ENCODE measurements at regions not wholly inside any gene's neighbourhood (a gene's known extent, or its start where the extent isn't known, plus 50 kb on each side); places are given as distances from the start of the nearest gene placed in this dataset.
"Not testable (repeated sequence)": the region's sequence is repeated elsewhere in the genome, so short reads cannot be mapped to it uniquely, and the experiment has no call there.

DNA sequence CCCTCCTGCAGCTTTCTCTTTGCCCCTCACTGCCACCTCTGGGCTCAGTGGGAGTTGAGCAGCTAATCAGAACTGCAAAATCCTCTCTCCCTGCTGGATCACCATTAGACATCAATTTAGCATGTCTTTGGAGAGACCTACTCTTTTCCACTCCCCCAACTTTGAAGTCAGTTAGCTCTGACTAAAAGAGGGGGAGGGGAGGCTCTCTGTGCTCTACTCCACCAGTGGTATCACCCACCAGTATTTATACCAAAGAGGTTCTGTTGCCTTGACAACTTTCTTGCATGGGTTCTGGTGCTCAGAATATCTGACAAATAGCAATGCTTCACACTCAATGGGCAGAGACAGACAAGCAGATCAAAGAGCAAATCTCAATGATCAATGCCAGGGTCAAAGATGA is 146.2 kb upstream of the ROPN1 start:
- no peak for DNase-seq (ENCODE audit: low spot score)

- DNase-seq (ENCODE audit: low spot score) = no peak
These were observed 148.8 kb upstream of the ROPN1 start for GRCh38 chr3:124140746-124141145.

DNA sequence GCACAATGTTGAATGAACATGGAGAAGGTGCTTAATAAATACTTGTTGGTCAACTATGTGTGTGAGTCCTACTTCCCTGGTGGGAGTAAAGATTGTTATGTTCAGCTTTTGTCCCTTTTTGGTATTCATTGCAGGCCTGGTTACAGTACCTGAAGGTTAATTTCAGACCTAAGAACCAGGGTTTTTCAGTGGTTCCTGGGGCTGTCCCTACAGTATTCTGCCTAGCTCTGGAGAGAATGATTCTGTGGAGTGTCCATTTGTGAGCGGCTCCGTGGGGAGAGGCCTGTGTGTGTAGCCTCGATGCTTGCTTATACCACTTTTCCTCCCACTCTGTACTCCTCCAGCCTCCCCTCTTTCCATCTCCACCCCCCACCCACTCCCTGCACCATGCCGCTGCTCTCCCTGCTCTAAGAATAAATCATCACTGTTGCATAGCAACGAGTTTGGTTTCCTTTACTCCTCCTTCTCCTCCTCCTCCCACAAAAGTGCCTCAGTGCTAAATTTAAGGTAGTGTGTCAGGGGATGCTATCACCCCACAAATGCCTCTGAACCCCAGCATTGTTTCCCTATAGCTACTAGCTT is 150.6 kb upstream of the ROPN1 start:
- no peak for DNase-seq (ENCODE audit: low spot score)

DNA sequence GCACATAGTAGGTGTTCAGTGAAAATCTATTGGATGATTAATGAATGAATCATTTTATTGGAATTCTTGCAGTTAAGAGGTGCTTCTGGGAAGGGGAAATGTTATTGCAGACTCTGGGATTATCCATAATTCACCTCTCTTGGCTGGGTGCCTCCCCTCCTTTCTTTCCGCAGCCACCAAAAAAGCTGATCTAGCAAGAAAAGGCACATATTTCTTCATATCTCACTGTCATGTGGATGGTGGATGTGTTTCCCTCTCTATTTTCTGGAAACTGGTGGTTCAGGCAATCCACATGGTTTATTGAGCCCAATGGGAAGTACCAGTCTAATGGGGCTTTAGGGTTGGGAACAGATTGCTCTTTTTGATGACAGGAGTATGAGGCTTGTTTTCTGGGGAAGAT is 151.1 kb upstream of the ROPN1 start:
- no peak for DNase-seq (ENCODE audit: low spot score)

GRCh38 chr3:124144035-124144814 is 152.3 kb upstream of the ROPN1 start:
- no peak for DNase-seq (ENCODE audit: low spot score)

- DNase-seq (ENCODE audit: low spot score) = no peak
These were observed 155.5 kb upstream of the ROPN1 start for GRCh38 chr3:124147429-124147828.

DNA sequence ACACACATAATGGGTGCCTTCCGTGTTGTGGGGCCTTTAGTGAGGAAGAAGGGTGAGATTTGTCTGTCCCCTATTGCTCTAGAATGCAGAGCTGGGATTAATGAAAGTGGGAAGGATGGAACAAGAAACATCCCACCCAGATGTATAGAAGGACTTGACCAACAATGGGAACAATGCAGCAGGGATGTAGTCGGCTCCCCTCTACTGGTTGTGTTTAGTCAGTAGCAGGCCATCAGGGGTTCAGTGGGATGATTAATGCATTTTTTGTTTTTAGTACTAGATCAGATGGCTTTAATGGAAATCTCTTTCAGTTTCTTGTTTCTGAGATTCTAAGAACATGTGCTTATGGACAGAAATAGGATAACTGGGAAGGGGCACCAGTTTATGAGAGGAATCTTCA is 156.0 kb upstream of the ROPN1 start:
- DNase-seq (ENCODE audit: low spot score) = no peak

DNA sequence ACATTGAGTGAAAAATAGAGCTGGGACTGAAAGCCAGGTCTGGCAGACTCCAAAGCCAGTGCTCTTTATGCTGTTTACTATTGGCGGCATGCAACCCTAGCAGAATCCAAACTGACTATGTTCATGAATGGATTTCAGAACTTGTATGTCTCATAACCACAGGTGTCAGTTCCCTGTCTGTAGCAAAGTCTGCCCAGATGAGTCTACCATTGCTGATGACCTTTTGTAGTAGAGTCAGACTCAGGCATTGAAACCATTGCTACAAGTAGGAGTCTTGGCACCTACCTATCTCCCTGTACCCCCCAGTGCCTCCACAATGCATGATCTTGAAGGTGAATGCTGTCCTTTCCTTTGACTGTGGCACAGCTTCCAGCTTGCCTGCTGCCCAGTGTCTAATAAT is 157.2 kb upstream of the ROPN1 start:
- DNase-seq (ENCODE audit: low spot score) = no peak

DNA sequence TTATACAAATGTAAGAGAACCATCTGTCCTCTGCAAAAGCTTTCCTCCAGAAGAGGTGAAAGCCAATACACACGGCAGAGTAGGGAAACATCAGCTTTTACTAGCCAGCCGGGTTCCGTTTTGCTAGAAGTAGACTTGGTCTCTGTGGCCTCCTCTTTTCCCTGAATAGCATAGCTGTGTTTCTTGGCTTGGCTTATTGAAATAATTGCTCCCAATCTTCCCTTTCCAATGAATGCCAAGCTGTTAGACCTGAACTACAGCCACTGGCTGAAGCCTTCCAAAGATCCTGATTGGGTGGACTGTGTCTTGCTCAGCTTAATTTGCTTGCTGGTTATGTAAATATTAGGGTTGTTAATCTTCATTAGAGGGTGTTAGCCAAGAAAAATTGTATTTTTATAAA is 157.8 kb upstream of the ROPN1 start:
- DNase-seq (ENCODE audit: low spot score) = peak; percentile 44

- DNase-seq (ENCODE audit: low spot score) = not testable (repeated sequence)
These were observed 161.0 kb upstream of the ROPN1 start for GRCh38 chr3:124152891-124153290.

DNA sequence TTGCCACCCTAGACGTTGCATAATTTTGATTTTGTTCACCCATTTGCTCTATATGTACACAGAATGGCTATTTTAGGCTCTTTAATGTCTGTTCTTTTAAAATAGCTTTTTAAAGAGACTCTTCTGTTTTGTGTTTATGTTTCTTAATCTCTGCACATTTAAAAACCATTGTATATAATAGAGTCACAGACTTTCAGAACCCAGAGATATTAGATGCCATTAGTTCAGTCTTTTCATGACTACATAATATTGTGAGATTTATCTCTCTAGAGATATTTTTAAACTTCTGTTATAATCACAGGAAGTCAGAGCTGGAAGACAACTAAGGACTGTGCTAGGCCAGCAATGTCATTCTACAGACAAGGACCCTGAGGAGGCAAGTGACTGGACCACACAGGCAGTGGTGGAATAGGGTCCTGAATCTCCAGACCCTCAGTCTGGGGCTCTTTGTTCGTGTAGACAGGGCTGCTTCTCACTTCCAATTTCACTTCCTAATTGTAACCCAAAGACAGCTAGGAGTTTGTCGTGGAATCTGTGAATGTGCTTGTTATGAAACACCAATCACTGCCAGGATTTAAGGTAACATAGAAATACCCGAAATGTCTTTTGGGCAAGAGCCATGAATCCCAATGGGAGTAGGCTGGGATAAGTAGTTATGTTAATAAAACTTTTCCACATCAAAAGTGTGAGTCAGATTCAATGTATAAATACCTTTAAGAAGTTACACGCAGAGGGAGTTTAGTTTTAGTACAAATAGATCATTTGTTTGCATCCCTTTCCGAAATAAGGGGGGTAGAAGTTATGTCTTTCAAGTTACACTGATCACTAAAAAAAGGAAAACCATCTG is 165.2 kb upstream of the ROPN1 start:
- no peak for DNase-seq (ENCODE audit: low spot score)

GRCh38 chr3:124157748-124158147 is 165.8 kb upstream of the ROPN1 start:
- DNase-seq (ENCODE audit: low spot score) = no peak

GRCh38 chr3:124158168-124158881 is 166.4 kb upstream of the ROPN1 start:
- no peak for DNase-seq (ENCODE audit: low spot score)

- no peak for DNase-seq (ENCODE audit: low spot score)
These were observed 169.5 kb upstream of the ROPN1 start for GRCh38 chr3:124161448-124161847.

DNA sequence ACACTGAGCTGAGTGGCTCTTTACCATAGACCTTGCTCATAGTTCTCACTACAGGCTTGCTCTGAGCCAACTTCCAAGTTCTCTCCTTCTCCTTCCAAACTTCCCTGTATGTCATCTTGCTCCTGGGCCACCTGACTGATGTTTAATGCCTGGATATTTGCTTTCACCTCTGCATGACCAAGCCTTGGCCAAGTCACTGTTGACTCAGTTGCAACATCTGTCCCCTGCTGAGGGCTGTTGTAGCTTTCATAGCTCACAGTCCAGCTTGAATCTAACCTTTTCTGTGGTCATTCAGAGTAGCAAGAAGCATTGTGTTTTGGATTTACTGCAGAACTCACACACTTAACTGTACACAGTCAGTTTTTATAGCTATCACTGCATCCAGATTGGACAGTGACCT is 171.8 kb upstream of the ROPN1 start:
- no peak for DNase-seq (ENCODE audit: low spot score)

DNA sequence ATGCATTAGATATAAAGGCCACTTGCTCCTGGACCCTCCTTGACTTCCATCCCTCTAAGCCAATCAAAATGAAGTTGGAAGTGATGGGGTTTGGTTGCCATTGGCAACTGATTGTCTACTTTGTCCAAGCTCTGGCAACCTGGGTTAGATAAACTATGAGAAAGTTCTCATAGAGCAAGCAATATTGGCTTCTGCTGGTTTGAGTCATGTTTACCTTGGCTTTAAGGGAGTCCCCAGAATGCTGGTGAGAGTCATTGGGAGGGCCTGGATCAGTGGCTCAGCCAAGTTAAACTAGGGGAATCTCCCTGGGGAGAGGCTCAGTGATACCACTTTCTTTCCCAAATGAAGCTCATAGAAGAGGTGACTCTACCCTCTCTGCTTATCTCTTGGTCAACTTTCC is 176.3 kb upstream of the ROPN1 start:
- DNase-seq (ENCODE audit: low spot score) = no peak

DNA sequence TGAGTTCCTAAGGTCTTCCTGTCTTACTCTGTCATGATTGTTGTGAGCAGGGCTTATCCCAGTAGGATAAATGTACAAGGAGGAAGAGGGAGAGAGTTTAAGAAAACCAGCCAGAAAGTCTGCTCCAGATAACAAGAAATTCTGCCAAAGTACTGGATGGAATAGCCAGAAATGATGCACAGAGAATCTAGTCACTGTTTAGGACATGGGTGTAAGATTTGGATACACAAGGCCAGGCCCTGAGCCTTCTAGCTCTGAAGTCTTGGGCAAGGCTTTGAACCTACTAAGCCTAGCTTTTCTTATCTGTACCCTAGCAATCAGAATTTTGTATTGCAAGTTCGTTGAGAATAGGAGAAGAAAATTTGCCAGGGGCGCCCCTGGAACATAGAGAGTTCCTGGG is 180.4 kb upstream of the ROPN1 start:
- no peak for DNase-seq (ENCODE audit: low spot score)

GRCh38 chr3:124172816-124173215 is 180.9 kb upstream of the ROPN1 start:
- DNase-seq (ENCODE audit: low spot score) = no peak

DNA sequence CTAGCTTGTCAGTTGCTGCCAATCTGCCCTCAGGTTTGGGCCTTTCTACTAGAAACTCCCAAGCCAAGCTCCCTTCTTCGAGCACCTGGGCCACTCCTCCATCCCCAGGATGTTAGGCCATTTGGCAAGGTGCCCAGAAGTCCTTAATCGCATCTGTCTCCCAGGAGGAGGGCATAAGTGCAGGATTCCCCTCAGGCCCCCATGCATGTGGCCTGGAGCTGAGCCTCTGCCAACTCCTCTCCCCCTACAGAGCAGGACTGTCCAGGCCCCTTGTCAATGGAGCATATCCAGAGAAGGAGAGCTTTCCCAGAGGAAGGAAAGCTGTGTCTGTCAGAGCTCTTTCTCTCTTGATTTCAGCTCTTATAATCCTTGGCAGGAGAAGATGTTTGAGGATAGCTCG is 182.6 kb upstream of the ROPN1 start:
- DNase-seq (ENCODE audit: low spot score) = no peak

- DNase-seq (ENCODE audit: low spot score) = no peak
These were observed 183.3 kb upstream of the ROPN1 start for GRCh38 chr3:124174910-124175874.

DNA sequence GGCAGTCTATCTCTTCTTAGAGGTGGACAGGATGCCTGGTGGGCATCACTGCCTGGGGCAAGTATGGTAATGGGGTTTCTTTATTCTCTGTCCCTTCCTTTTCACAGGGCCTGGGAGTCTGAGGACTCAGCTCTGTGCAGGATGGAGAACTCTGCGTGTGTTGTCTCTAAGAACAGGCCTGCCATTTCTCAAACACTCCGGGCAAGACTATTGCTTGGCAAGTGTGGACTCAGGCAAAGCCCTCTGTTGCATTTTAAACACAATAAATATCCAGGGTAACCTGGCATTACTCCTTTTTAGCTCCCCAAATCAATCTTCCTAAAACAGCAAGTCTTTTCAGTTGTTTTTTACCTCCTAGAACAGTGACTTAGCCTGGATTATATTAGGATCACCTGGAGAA is 185.1 kb upstream of the ROPN1 start:
- DNase-seq (ENCODE audit: low spot score) = peak; percentile 11
